Retinal pigment epithelial cell (primary cell): ENCODE measurements at regions not wholly inside any gene's neighbourhood (a gene's known extent, or its start where the extent isn't known, plus 50 kb on each side); places are given as distances from the start of the nearest gene placed in this dataset.

Experiments used
- DNase-seq: peaks from one replicate; pipeline ENCODE4 v3.0.0-alpha.2; 2010; ENCODE audit warnings: low read depth
- H3K4me3 ChIP-seq: 2 replicates; pipeline ENCODE4 v1.5.1; 2011; ENCODE audit warnings: mild to moderate bottlenecking, low read length, control low read depth, moderate library complexity
- TF ChIP-seq, protein P1 (sequence below): conservative IDR thresholded peaks from 2 replicates; pipeline ENCODE4 v1.5.1; 2011; ENCODE audit warnings: low read depth, low read length, control low read depth, inconsistent platforms

DNA sequence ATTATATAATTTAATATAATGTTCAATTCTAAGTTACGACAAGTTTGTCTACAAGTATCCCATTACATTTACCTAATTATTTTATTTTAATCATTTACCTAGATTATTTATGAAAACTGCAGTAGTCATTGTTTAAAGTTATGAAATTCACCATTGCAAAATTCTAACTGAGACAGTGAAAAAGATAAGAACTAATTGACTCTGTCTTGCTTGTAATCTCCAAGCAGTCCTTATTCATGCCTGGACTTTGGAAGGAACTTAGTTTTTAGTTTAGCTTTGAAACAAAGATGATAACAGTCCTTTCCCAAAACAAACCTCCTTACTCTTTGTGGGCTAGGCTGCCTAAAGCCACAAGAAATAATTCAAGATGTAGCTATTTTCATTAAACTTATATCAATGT, 165.0 kb downstream of the SUCNR1 start:
- DNase-seq: no peak
- TF ChIP-seq, protein P1, sequence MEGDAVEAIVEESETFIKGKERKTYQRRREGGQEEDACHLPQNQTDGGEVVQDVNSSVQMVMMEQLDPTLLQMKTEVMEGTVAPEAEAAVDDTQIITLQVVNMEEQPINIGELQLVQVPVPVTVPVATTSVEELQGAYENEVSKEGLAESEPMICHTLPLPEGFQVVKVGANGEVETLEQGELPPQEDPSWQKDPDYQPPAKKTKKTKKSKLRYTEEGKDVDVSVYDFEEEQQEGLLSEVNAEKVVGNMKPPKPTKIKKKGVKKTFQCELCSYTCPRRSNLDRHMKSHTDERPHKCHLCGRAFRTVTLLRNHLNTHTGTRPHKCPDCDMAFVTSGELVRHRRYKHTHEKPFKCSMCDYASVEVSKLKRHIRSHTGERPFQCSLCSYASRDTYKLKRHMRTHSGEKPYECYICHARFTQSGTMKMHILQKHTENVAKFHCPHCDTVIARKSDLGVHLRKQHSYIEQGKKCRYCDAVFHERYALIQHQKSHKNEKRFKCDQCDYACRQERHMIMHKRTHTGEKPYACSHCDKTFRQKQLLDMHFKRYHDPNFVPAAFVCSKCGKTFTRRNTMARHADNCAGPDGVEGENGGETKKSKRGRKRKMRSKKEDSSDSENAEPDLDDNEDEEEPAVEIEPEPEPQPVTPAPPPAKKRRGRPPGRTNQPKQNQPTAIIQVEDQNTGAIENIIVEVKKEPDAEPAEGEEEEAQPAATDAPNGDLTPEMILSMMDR: no peak
- H3K4me3 ChIP-seq: no peak overlapping the region

DNA sequence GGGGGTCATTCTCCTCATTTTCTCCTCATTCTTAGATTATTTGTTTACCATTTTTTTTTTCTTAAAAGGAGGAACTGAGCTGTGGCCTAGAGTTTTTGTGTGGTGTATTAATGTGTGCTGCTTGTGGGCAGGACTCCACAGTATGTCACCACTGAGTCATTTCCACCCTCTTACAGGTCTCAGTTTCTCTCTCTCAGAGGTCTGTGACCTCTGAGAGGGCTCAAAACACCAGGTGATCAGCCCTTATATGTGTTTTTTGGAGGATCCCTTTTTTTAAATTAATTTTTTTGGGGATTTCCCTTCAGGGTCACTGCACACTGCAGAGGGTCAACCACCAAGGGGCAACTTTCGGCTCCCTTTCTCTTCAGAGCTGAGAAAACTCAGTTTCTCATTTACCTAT, 166.4 kb downstream of the SUCNR1 start:
- no peak for DNase-seq
- TF ChIP-seq, protein P1: no peak
- H3K4me3 ChIP-seq: no peak overlapping the region

DNA sequence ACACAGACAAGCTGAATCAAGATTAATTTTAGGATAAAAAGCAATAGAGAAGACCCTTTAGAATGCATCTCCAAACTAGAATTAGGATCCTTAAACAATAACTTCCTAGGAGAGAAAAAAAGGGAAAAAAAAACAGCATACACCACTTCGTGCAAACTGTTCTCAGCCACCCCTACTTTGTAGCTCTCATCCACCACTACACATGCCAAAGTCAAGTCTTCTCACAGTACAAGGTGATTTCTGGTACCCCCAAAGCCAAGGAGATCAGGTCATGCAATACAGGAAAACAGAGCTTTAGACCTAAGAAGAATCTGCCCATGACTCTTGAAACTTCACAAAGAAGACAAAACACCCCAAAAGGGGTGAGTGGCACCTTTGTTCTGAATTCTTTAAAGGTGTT, 166.9 kb downstream of the SUCNR1 start:
- H3K4me3 ChIP-seq: no peak overlapping the region
- DNase-seq: no peak
- TF ChIP-seq, protein P1: no peak

DNA sequence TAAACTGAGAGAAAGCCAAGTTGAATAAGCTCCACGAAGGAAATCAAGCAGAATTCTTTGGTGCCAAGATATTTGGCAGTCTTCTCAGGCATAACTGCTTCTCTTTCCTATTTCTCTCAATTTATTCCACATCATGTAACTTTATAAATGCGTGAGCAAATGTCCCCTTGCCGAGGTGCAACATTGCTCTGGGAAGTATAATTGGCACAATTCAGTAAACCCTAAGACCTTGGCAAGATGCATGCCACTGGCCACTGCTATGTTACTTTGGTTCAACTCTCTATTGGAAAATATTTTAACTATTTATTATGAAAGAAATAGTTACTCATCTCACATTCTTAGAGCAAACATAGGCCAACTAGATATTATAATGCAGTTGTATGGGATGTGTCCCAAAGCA, 170.2 kb downstream of the SUCNR1 start:
- TF ChIP-seq, protein P1: no peak
- no peak overlapping the region for H3K4me3 ChIP-seq
- DNase-seq: no peak

DNA sequence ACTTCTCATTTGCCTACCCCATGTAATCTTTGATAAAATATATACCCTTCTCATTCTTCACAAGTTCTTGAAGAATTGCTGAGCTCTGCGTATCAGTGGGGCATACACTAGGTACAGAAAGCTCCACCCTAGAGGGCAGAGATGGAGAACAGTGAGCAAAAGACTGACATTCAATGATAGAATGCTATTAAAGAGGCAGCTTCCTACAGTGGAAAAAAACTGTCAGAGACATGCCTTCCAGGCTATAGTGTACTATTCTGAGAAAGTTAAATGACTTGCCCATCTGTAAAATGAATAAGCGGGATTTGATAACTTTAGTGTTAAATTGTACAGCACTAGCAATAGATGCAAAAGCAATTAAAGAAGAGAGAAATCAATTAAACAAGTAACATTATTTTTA, 172.8 kb downstream of the SUCNR1 start:
- no peak overlapping the region for H3K4me3 ChIP-seq
- TF ChIP-seq, protein P1: no peak
- no peak for DNase-seq

DNA sequence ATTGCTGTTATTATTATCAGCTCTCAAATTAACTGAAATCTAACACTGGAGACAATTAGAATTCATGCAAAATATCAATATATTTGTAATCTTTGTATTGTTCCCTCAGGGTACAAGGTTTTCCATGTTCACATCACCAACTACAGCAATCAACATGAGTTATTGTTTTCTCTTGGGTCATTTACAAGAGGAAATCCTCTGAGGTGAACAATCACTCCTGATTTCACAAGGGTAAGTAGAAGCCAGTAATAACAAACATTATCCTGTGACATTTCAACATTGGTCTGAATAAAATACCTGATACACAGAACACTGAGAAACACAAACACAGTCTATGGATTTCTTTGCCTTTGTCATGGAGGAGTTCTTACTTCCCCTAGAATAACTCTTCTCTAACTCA, 174.0 kb downstream of the SUCNR1 start:
- TF ChIP-seq, protein P1: no peak
- H3K4me3 ChIP-seq: no peak overlapping the region
- no peak for DNase-seq

DNA sequence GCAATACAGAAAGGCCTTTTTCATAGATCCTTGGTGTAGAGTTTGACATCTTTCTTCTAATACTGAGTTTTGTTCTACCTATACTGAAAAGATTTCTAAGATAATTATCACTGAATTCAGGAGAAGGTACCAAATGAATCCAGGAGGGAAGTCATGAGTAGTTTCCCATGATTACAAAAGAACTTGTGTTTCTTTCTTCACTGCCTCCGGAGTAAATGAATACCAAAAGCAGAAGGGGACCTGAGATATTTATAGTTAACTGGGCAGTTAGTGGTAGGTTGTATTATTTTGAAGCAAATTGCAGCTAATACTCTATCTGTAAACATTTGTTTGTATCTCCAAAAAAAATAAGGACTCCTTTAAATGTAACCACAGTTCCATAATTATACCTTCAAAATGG, 175.4 kb downstream of the SUCNR1 start:
- TF ChIP-seq, protein P1: no peak
- H3K4me3 ChIP-seq: no peak overlapping the region
- DNase-seq: no peak
